ENCODE measurements at regions not wholly inside any gene's neighbourhood (a gene's known extent, or its start where the extent isn't known, plus 50 kb on each side); places are given as distances from the start of the nearest gene placed in this dataset.

DNA sequence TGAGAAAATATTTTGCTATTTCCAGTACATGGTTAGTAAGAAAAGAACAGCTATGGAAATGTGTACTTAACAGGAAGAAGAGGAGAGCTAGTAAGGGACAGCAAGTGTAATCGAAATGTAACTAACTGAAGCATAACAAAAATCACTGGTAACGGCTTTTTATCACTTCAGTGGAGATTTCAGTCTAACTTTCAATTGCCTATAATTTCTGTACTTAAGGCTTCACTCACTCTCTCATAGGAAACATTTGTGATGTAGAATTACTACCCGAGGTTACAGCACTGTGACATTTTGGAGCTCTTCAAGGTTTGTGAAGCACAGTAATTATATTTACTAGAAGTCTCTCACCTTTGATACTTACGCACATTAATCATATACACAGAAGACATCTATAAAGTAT, 1119.1 kb downstream of the AMY1C start:
- Histone ChIP-seq H4K20me1 (ENCODE audit: insufficient read depth) (no peaks in the 10 kb centered on the region), H3K4me1 (replicated peaks; ENCODE audit: insufficient read depth) (no peaks in the 10 kb centered on the region), H2AFZ (peak overlapping the region; percentile 58), H3K79me2 (ENCODE audit: low read depth) (no peaks in the 10 kb centered on the region), H3K27me3 (ENCODE audit: insufficient read depth, low read depth) (no peaks in the 10 kb centered on the region), H3K4me2 (no peak overlapping the region), H3K4me3 (no peak overlapping the region), H3K9me3 (ENCODE audit: insufficient read depth, low read depth) (no peaks in the 10 kb centered on the region; the same call in 1 of the 2 replicates), H3K27ac (no peak overlapping the region), H3F3A (ENCODE audit: insufficient read depth, low read depth) (no peaks in the 10 kb centered on the region), H3K36me3 (ENCODE audit: low read depth) (no peaks in the 10 kb centered on the region), H3K9me2 (ENCODE audit: insufficient read depth) (no peaks in the 10 kb centered on the region)
- POLR2A ChIA-PET (ENCODE audit: unreplicated experiment): no interaction called here
- no peak for DNase-seq
- CTCF ChIA-PET: no interaction called here
- TF ChIP-seq, protein P1, sequence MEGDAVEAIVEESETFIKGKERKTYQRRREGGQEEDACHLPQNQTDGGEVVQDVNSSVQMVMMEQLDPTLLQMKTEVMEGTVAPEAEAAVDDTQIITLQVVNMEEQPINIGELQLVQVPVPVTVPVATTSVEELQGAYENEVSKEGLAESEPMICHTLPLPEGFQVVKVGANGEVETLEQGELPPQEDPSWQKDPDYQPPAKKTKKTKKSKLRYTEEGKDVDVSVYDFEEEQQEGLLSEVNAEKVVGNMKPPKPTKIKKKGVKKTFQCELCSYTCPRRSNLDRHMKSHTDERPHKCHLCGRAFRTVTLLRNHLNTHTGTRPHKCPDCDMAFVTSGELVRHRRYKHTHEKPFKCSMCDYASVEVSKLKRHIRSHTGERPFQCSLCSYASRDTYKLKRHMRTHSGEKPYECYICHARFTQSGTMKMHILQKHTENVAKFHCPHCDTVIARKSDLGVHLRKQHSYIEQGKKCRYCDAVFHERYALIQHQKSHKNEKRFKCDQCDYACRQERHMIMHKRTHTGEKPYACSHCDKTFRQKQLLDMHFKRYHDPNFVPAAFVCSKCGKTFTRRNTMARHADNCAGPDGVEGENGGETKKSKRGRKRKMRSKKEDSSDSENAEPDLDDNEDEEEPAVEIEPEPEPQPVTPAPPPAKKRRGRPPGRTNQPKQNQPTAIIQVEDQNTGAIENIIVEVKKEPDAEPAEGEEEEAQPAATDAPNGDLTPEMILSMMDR (conservative IDR thresholded peaks at IDR 0.05): no peak
- no peak for TF ChIP-seq EZH2 (IDR thresholded peaks at IDR 0.05; ENCODE audit: low read depth)
- intact Hi-C loops (cut with micrococcal nuclease; ENCODE audit: unreplicated experiment): no loop called here
- no TSS peak for BruUV-seq (replicated peaks)

DNA sequence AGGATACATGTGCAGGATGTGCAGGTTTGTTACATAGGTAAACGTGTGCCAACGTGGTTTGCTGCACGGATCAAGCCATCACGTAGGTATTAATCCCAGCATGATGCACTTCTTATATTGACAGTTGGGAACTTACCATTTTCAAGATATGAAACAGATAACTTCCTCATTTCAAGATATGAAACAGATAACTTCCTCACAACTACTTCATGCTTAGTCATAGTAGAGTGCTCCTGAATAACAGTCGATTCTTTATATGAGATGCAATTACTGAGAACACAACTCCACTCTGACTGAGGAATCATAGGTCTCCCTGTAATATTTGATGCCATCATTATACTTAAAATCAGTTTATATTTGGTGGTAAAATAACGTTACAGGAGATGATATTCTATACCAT, 1124.3 kb downstream of the AMY1C start:
- Histone ChIP-seq H3K27ac (no peak overlapping the region), H4K20me1 (ENCODE audit: insufficient read depth) (no peaks in the 10 kb centered on the region), H3K4me3 (no peak overlapping the region), H3K9me3 (ENCODE audit: insufficient read depth, low read depth) (no peaks in the 10 kb centered on the region; the same call in 1 of the 2 replicates), H3K9me2 (ENCODE audit: insufficient read depth) (no peaks in the 10 kb centered on the region), H3K79me2 (ENCODE audit: low read depth) (no peaks in the 10 kb centered on the region), H3K4me2 (no peak overlapping the region), H3K27me3 (ENCODE audit: insufficient read depth, low read depth) (no peaks in the 10 kb centered on the region), H3K4me1 (replicated peaks; ENCODE audit: insufficient read depth) (no peaks in the 10 kb centered on the region), H3K36me3 (ENCODE audit: low read depth) (no peaks in the 10 kb centered on the region), H2AFZ (no peak overlapping the region), H3F3A (ENCODE audit: insufficient read depth, low read depth) (no peaks in the 10 kb centered on the region)
- intact Hi-C loops (cut with micrococcal nuclease; ENCODE audit: unreplicated experiment): no loop called here
- TF ChIP-seq EZH2 (IDR thresholded peaks at IDR 0.05; ENCODE audit: low read depth): no peak
- TF ChIP-seq, protein P1 (conservative IDR thresholded peaks at IDR 0.05): no peak
- DNase-seq: no peak
- no TSS peak for BruUV-seq (replicated peaks)
- POLR2A ChIA-PET (ENCODE audit: unreplicated experiment): no interaction called here
- CTCF ChIA-PET: no interaction called here

DNA sequence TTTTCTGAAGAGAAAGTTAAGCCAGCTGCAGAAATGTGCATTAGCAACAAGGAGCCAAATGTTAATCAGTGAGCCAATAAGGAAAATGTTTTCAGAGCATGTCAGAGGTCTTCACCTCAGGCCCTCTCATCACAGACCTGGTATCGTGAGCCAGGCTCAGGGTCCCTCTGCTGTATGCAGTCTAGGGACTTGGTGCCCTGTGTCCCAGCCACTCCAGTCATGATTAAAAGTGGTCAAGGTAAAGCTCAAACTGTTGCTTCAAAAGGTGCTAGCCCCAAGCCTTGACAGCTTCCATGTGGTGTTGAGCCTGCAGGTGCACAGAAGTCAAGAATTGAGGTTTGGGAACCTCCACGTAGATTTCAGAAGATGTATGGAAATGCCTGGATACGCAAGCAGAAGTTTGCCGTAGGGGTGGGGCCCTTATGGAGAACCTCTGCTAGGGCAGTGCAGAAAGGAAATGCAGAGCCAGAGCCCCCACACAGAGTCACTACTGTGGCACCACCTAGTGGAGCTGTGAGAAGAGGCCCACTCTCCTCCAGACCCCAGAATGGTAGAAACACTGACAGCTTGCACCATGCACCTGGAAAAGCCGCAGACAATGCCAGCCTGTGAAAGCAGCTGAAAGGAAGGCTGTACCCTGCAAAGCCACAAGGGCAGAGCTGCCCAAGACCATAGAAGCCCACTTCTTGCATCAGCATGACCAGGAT, 1128.7 kb downstream of the AMY1C start:
- Histone ChIP-seq H3K79me2 (ENCODE audit: low read depth) (no peaks in the 10 kb centered on the region), H3K4me1 (replicated peaks; ENCODE audit: insufficient read depth) (no peaks in the 10 kb centered on the region), H3F3A (ENCODE audit: insufficient read depth, low read depth) (no peaks in the 10 kb centered on the region), H3K9me3 (ENCODE audit: insufficient read depth, low read depth) (no peaks in the 10 kb centered on the region), H3K36me3 (ENCODE audit: low read depth) (no peaks in the 10 kb centered on the region), H3K9me2 (ENCODE audit: insufficient read depth) (no peaks in the 10 kb centered on the region), H3K27me3 (ENCODE audit: insufficient read depth, low read depth) (no peaks in the 10 kb centered on the region), H3K4me2 (no peak overlapping the region), H2AFZ (no peak overlapping the region), H3K4me3 (no peak overlapping the region), H3K27ac (no peak overlapping the region), H4K20me1 (ENCODE audit: insufficient read depth) (peaks cover 3% of the 10 kb centered on the region; the same call in 1 of the 2 replicates)
- intact Hi-C loops (cut with micrococcal nuclease; ENCODE audit: unreplicated experiment): no loop called here
- no peak for DNase-seq
- ChIA-PET POLR2A (ENCODE audit: unreplicated experiment) (no interaction called here), CTCF (no interaction called here)
- BruUV-seq (replicated peaks): no TSS peak
- TF ChIP-seq, protein P1 (conservative IDR thresholded peaks at IDR 0.05): no peak
- TF ChIP-seq EZH2 (IDR thresholded peaks at IDR 0.05; ENCODE audit: low read depth): no peak

Data from PC-9 (cell line).